Cardiac fibroblast (primary cell): ENCODE measurements at regions not wholly inside any gene's neighbourhood (a gene's known extent, or its start where the extent isn't known, plus 50 kb on each side); places are given as distances from the start of the nearest gene placed in this dataset.

Experiments
- DNase-seq, 2 donors: peaks; one replicate each; pipeline versions ENCODE4 v3.0.0 to v3.0.0-alpha.2; 2010; ENCODE audit warnings: low read depth in 2 of 2
- H3K4me3 ChIP-seq, 2 donors: replicated peaks in 1 of 2; 1 replicate in 1 of 2; 2 replicates in 1 of 2; pipeline ENCODE4 v1.5.1; 2011; ENCODE audit warnings: low read depth in 2 of 2, low read length in 2 of 2, mild to moderate bottlenecking in 2 of 2, moderate library complexity in 1 of 2
- TF ChIP-seq, protein P1 (sequence below): IDR thresholded peaks from one replicate; pipeline ENCODE4 v1.5.1; 2011; ENCODE audit warnings: low read depth, mild to moderate bottlenecking, low read length, inconsistent platforms

DNA sequence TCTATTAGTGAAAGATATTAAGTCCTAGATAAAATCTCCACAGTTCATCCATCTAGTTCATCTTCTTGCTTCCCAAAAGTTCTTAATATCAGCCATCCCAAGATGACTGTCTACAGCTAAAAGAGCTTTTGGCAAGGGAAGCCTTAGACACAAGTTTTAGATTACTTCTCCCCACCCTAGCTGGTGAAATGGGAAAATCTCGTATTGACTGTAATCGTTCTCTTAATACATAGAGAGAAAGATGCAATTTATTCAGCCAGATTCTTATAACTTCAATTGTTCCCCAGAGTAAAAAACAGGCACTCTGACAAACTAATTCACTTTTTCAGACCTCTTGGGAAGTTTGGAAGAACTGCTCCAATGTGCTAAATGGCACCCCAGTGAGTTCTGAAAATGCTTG, 1439.6 kb upstream of the C9orf72 start:
- no peak for DNase-seq
- TF ChIP-seq, protein P1, sequence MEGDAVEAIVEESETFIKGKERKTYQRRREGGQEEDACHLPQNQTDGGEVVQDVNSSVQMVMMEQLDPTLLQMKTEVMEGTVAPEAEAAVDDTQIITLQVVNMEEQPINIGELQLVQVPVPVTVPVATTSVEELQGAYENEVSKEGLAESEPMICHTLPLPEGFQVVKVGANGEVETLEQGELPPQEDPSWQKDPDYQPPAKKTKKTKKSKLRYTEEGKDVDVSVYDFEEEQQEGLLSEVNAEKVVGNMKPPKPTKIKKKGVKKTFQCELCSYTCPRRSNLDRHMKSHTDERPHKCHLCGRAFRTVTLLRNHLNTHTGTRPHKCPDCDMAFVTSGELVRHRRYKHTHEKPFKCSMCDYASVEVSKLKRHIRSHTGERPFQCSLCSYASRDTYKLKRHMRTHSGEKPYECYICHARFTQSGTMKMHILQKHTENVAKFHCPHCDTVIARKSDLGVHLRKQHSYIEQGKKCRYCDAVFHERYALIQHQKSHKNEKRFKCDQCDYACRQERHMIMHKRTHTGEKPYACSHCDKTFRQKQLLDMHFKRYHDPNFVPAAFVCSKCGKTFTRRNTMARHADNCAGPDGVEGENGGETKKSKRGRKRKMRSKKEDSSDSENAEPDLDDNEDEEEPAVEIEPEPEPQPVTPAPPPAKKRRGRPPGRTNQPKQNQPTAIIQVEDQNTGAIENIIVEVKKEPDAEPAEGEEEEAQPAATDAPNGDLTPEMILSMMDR, result no peak
- no peak overlapping the region for H3K4me3 ChIP-seq

DNA sequence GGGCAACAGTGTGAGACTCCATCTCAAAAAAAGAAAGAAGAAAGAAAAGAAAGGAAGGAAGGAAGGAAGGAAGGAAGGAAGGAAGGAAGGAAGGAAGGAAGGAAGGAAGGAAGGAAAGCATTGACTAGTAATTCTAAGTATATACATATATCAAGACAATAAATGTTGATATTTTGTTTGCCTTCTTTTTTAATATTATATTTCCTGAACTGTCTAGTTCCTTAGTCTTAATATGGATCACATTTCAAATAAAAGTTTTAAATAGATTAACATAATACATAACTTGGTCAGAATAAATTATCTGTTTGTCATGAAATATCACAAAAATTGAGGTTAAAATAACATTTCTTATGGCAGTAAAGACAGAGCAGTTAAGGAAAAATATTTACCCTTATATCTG, 1448.4 kb upstream of the C9orf72 start:
- no peak for DNase-seq
- H3K4me3 ChIP-seq, result no peak overlapping the region
- TF ChIP-seq, protein P1, result no peak

DNA sequence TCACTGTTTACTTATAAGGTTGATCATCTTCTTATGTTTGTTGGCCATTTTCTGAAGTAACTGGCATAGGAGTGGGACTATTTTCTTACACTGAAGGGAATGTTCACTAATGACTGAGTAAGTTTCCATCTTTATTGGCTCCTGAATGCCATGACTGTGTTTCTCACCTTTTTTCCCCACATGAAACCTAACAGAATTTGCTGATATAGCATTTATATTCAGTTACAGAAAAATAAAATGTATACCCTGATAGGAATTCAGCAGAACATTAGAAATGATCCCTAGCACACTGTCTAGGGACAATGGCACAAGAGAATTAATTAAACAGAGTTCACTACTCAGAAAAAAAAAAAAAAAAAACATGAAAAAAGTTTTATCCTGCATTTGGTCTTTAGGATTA, 1465.1 kb upstream of the C9orf72 start:
- DNase-seq, result no peak
- no peak overlapping the region for H3K4me3 ChIP-seq
- TF ChIP-seq, protein P1, result no peak

DNA sequence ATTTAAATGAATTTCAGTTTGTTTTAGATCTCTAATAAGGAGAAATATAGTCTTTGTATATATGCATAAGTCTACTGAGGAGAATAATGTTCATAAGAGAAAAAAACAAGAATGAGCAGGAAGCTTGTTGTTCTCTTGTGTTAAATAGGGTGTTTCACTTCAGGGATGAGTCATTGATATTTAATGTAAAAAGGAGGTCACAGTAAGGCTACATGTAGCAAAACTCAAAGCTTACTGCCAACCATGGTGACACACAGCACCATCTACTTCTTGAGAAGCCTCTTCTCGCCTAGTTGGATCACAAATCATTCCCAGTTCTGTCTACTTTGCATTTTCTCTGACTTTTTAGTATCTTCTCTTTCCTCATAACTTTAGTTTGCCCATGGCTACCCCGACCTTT, 1466.0 kb upstream of the C9orf72 start:
- peak; percentile 6 to 22 for DNase-seq
- TF ChIP-seq, protein P1, result no peak
- no peak overlapping the region for H3K4me3 ChIP-seq

DNA sequence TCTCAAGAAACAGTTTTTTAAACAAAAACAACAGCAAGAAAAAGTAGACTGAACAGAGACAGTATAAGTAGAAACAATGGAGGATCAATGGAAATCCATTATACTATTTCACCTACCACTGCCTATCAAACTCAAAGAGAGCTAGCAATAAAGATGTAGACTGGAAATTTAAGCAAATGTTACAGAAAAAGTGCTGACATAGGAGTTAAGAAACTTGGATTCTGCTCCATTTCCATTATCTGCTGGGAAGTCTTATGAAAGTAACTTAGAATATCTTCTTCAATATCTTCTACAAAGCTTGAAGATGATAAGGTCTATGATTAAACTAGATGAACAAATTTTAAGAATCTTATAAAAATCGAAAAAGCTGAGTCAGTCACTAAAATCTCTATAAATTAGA, 1469.8 kb upstream of the C9orf72 start:
- DNase-seq, result no peak
- H3K4me3 ChIP-seq, result no peak overlapping the region
- TF ChIP-seq, protein P1, result no peak

DNA sequence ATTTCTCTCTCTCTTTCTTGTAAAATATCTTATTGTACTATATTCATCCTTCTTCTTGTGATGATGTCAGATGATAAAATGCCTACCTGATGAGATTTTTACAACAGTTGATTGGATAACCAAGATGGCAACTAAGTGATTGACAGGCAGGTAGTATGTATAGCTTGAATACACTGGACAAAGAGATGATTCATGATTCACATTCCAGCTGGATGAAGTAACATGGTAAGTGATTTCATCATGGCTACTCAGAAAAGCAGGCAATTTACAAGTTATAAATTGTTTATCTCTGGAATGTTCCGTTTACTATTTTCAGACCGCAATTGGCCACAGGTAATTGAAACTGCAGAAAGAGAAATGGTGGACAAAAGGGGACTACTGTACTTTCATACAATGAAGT, 1471.7 kb upstream of the C9orf72 start:
- TF ChIP-seq, protein P1, result no peak
- DNase-seq, result peak; percentile 1 to 51
- no peak overlapping the region for H3K4me3 ChIP-seq

DNA sequence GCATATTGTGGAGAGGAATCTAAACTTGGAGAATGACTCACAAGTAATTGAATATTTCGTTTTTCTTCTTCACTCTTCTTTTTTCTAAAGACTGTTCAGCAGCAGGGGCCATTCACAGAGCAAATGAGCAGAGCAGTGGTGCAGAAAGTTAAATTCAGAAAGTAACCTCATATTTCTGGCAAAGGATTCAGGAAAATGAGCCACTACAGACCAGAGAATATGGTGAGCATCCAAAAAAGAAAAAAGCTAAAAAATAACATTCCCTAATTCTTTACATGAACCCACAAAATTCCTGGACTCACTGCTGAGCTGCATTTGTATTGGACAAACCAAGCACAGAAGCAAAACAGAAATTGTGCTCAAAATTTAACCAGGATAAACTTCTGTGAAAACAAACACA, 1486.8 kb upstream of the C9orf72 start:
- no peak for DNase-seq
- TF ChIP-seq, protein P1, result no peak
- H3K4me3 ChIP-seq, result no peak overlapping the region
